GM10266 (cell line): ENCODE measurements at regions not wholly inside any gene's neighbourhood (a gene's known extent, or its start where the extent isn't known, plus 50 kb on each side); places are given as distances from the start of the nearest gene placed in this dataset.
"Not testable (repeated sequence)": the region's sequence is repeated elsewhere in the genome, so short reads cannot be mapped to it uniquely, and the experiment has no call there.

ENCODE experiments used
- DNase-seq: peaks from one replicate; pipeline ENCODE4 v3.0.0; 2012; ENCODE audit errors: extremely low spot score
- CTCF ChIP-seq: IDR thresholded peaks from 2 replicates; pipeline ENCODE4 v1.5.1; 2012; ENCODE audit warnings: mild to moderate bottlenecking, low read depth; ENCODE audit not compliant: control insufficient read depth, insufficient read depth; ENCODE audit errors: missing control alignments

- DNase-seq, result no peak
- no peak for TF ChIP-seq CTCF
Measured at GRCh38 chr7:409339-410281, 110.0 kb downstream of the PDGFA start.

GRCh38 chr7:410395-410910 is 109.2 kb downstream of the PDGFA start:
- TF ChIP-seq CTCF, result no peak
- no peak for DNase-seq

GRCh38 chr7:411116-411515 is 108.5 kb downstream of the PDGFA start:
- not testable (repeated sequence) for DNase-seq

GRCh38 chr7:411677-412312 is 107.9 kb downstream of the PDGFA start:
- no peak for DNase-seq

GRCh38 chr7:412313-412710 is 107.3 kb downstream of the PDGFA start:
- TF ChIP-seq CTCF, result no peak
- no peak for DNase-seq

More at GRCh38 chr7:411677-412312, 107.9 kb downstream of the PDGFA start:
- no peak for TF ChIP-seq CTCF

GRCh38 chr7:414681-415560 is 104.7 kb downstream of the PDGFA start:
- no peak for DNase-seq
- TF ChIP-seq CTCF, result no peak
